IMR-90 (cell line): ENCODE measurements at regions not wholly inside any gene's neighbourhood (a gene's known extent, or its start where the extent isn't known, plus 50 kb on each side); places are given as distances from the start of the nearest gene placed in this dataset.

Experiments used
- ATAC-seq: fragments of 200-7000 bp; cut with Tn5 transposase; 2 replicates; pipeline ENCODE4 v1.9.1; 2020; ENCODE audit warnings: low read depth, mild to moderate bottlenecking, moderate library complexity
- BruUV-seq: library from RNA; stranded (reverse); fragments of 400-500 nt; replicated peaks from 2 replicates; lab custom pipeline; 2021; lab: Mats Ljungman, UMichigan
- CTCF ChIA-PET: fragments of 300-600 bp; formaldehyde crosslinking; extraction: SDS; loops from one replicate; lab custom pipeline; 2021; ENCODE audit warnings: antibody characterized with exemption; lab: Yijun Ruan, JAX
- POLR2A ChIA-PET: fragments of 300-600 bp; sonication (Branson Sonifier 250); formaldehyde crosslinking; loops from one replicate; lab custom pipeline; 2022; ENCODE audit warnings: antibody characterized with exemption; ENCODE audit not compliant: unreplicated experiment; lab: Charles Lee
- DNase-seq: peaks from one replicate; pipeline ENCODE4 v3.0.0; 2013
- H2AFZ ChIP-seq: replicated peaks from 2 replicates; pipeline ENCODE3; 2013; ENCODE audit warnings: low read length, mild to moderate bottlenecking; ENCODE audit not compliant: poor library complexity
- H2AK5ac ChIP-seq: 2 replicates; pipeline ENCODE4 v1.6.1; 2013; ENCODE audit warnings: low read depth, low read length, inconsistent platforms
- H2AK9ac ChIP-seq: replicated peaks from 2 replicates; pipeline ENCODE3; 2013; ENCODE audit warnings: mild to moderate bottlenecking, low read depth, low read length, moderate library complexity; ENCODE audit not compliant: poor library complexity
- H2BK120ac ChIP-seq: 2 replicates; pipeline ENCODE4 v1.6.1; 2013; ENCODE audit warnings: low read depth, low read length, inconsistent platforms
- H2BK15ac ChIP-seq: 3 replicates; pipeline ENCODE4 v1.6.1; 2013; ENCODE audit warnings: low read depth, low read length, inconsistent platforms
- H2BK20ac ChIP-seq: 2 replicates; pipeline ENCODE4 v1.6.1; 2013; ENCODE audit warnings: low read depth, mild to moderate bottlenecking, inconsistent platforms, low read length, moderate library complexity
- H2BK5ac ChIP-seq: 2 replicates; pipeline ENCODE4 v1.6.1; 2013; ENCODE audit warnings: mild to moderate bottlenecking, low read depth, low read length, inconsistent platforms; ENCODE audit not compliant: poor library complexity, severe bottlenecking
- H3K14ac ChIP-seq: replicated peaks from 2 replicates; pipeline ENCODE4 v1.6.1; 2013; ENCODE audit warnings: low read depth, low read length, inconsistent platforms
- H3K18ac ChIP-seq: 2 replicates; pipeline ENCODE4 v1.6.1; 2013; ENCODE audit warnings: low read depth, low read length, control low read depth
- H3K23ac ChIP-seq: 2 replicates; pipeline ENCODE4 v1.6.1; 2013; ENCODE audit warnings: low read depth, low read length, inconsistent platforms
- H3K27ac ChIP-seq: 2 replicates; pipeline ENCODE4 v1.5.1; 2013; ENCODE audit warnings: mild to moderate bottlenecking, control low read depth, low read length; ENCODE audit not compliant: insufficient read depth
- H3K27me3 ChIP-seq: 2 replicates; pipeline ENCODE4 v1.6.1; 2013; ENCODE audit warnings: low read length; ENCODE audit not compliant: control insufficient read depth, insufficient read depth
- H3K36me3 ChIP-seq: 2 replicates; pipeline ENCODE4 v1.6.1; 2013; ENCODE audit warnings: low read length, mixed read lengths; ENCODE audit not compliant: control insufficient read depth, insufficient read depth
- H3K4ac ChIP-seq: 2 replicates; pipeline ENCODE4 v1.6.1; 2013; ENCODE audit warnings: low read depth, low read length, inconsistent platforms
- H3K4me1 ChIP-seq: 2 replicates; pipeline ENCODE4 v1.6.1; 2013; ENCODE audit warnings: low read length, mixed read lengths; ENCODE audit not compliant: control insufficient read depth, insufficient read depth
- H3K4me2 ChIP-seq: 2 replicates; pipeline ENCODE4 v1.6.1; 2013; ENCODE audit warnings: low read depth, mild to moderate bottlenecking, control low read depth, low read length, moderate library complexity
- H3K4me3 ChIP-seq: 2 replicates; pipeline ENCODE4 v1.5.1; 2013; ENCODE audit warnings: low read depth, mild to moderate bottlenecking, control low read depth, low read length, moderate library complexity; ENCODE audit not compliant: insufficient read depth
- H3K56ac ChIP-seq: 2 replicates; pipeline ENCODE4 v1.6.1; 2013; ENCODE audit warnings: low read length, inconsistent platforms; ENCODE audit not compliant: insufficient read depth; ENCODE audit errors: extremely low read depth
- H3K79me1 ChIP-seq, 2 experiments: 2 replicates each; pipeline ENCODE4 v1.6.1; 2013; ENCODE audit warnings: low read length in 2 of 2, inconsistent platforms in 1 of 2, low read depth in 1 of 2
- H3K9ac ChIP-seq: 2 replicates; pipeline ENCODE4 v1.6.1; 2013; ENCODE audit warnings: low read depth, low read length, control low read depth
- H3K9me1 ChIP-seq: 2 replicates; pipeline ENCODE4 v1.6.1; 2013; ENCODE audit warnings: low read length, inconsistent platforms; ENCODE audit not compliant: insufficient read depth
- H3K9me3 ChIP-seq: 2 replicates; pipeline ENCODE4 v1.6.1; 2013; ENCODE audit warnings: low read length; ENCODE audit not compliant: control insufficient read depth, insufficient read depth
- H4K20me1 ChIP-seq: 2 replicates; pipeline ENCODE4 v1.6.1; 2013; ENCODE audit warnings: low read length, inconsistent platforms; ENCODE audit not compliant: insufficient read depth
- H4K5ac ChIP-seq: 2 replicates; pipeline ENCODE4 v1.6.1; 2013; ENCODE audit warnings: mild to moderate bottlenecking, low read depth, low read length, control low read depth
- H4K8ac ChIP-seq, 2 experiments: 2 replicates each; pipeline ENCODE4 v1.6.1; 2013; ENCODE audit warnings: low read depth in 2 of 2, low read length in 2 of 2, control low read depth in 1 of 2, inconsistent platforms in 1 of 2
- H4K91ac ChIP-seq: 2 replicates; pipeline ENCODE4 v1.6.1; 2013; ENCODE audit warnings: low read depth, low read length, inconsistent platforms; ENCODE audit not compliant: insufficient read depth
- BHLHE40 ChIP-seq: fragments of 150-350 bp; IDR thresholded peaks from 2 replicates; pipeline ENCODE4 v1.6.1; 2016; ENCODE audit warnings: mild to moderate bottlenecking, low read depth, low read length
- CEBPB ChIP-seq: IDR thresholded peaks from 2 replicates; pipeline ENCODE4 v1.6.1; 2012; ENCODE audit warnings: low read depth, low read length, improper control_type of control experiment
- CHD1 ChIP-seq: IDR thresholded peaks from 2 replicates; pipeline ENCODE4 v1.6.1; 2012; ENCODE audit warnings: low read depth, low read length, improper control_type of control experiment
- CTCF ChIP-seq: conservative IDR thresholded peaks from 2 replicates; pipeline ENCODE4 v1.5.1; 2012; ENCODE audit warnings: mild to moderate bottlenecking, low read depth, low read length, improper control_type of control experiment
- ELK1 ChIP-seq: fragments of 150-350 bp; IDR thresholded peaks from 2 replicates; pipeline ENCODE4 v1.6.1; 2016; ENCODE audit warnings: low read depth, mild to moderate bottlenecking, low read length, moderate library complexity, borderline replicate concordance
- FOS ChIP-seq: fragments of 150-350 bp; IDR thresholded peaks from 2 replicates; pipeline ENCODE4 v1.6.1; 2016; ENCODE audit warnings: low read depth, low read length
- MAFK ChIP-seq: IDR thresholded peaks from 2 replicates; pipeline ENCODE4 v1.6.1; 2012; ENCODE audit warnings: low read depth, low read length, improper control_type of control experiment
- MAZ ChIP-seq: IDR thresholded peaks from 2 replicates; pipeline ENCODE4 v1.6.1; 2012; ENCODE audit warnings: low read depth, mild to moderate bottlenecking, low read length, improper control_type of control experiment, moderate library complexity, borderline replicate concordance
- MXI1 ChIP-seq: IDR thresholded peaks from 2 replicates; pipeline ENCODE4 v1.6.1; 2012; ENCODE audit warnings: low read depth, mild to moderate bottlenecking, low read length, moderate library complexity, borderline replicate concordance
- NFE2L2 ChIP-seq: fragments of 150-350 bp; IDR thresholded peaks from 2 replicates; pipeline ENCODE4 v1.6.1; 2016; ENCODE audit warnings: low read depth, mild to moderate bottlenecking, low read length
- POLR2A ChIP-seq: IDR thresholded peaks from 2 replicates; pipeline ENCODE4 v1.6.1; 2012; ENCODE audit warnings: mild to moderate bottlenecking, low read depth, low read length
- RAD21 ChIP-seq: IDR thresholded peaks from 2 replicates; pipeline ENCODE4 v1.6.1; 2012; ENCODE audit warnings: low read length, improper control_type of control experiment
- RCOR1 ChIP-seq: IDR thresholded peaks from 2 replicates; pipeline ENCODE4 v1.6.1; 2012; ENCODE audit warnings: mild to moderate bottlenecking, low read length, improper control_type of control experiment; ENCODE audit not compliant: insufficient replicate concordance
- RFX5 ChIP-seq: IDR thresholded peaks from 2 replicates; pipeline ENCODE4 v1.8.0; 2012; ENCODE audit warnings: low read depth, mild to moderate bottlenecking, low read length, moderate library complexity
- SMC3 ChIP-seq: fragments of 150-350 bp; IDR thresholded peaks from 2 replicates; pipeline ENCODE4 v1.6.1; 2016; ENCODE audit warnings: low read depth, mild to moderate bottlenecking, antibody characterized with exemption, low read length, moderate library complexity
- USF2 ChIP-seq: fragments of 150-350 bp; IDR thresholded peaks from 2 replicates; pipeline ENCODE4 v1.6.1; 2017; ENCODE audit warnings: mild to moderate bottlenecking, antibody characterized with exemption, low read length, low read depth
- WGBS, 2 experiments: methylation state at CpG; one replicate each; pipeline versions ENCODE4 v1.1.5 to v1.1.7; 2013; ENCODE audit warnings: missing lambda C conversion rate in 2 of 2; ENCODE audit not compliant: insufficient read length in 1 of 2; ENCODE audit errors: extremely low coverage in 2 of 2; 5-methylcytosine and 5-hydroxymethylcytosine counted together
- dilution Hi-C: fragments of 300-500 bp; cut with HindIII; formaldehyde crosslinking; loops from one replicate; pipeline ENCODE4 v1.14.3; 2018; ENCODE audit warnings: low sequenced_read_pairs; ENCODE audit not compliant: unreplicated experiment
- in situ Hi-C: fragments of 300-500 bp; cut with MboI; formaldehyde crosslinking; loops from 3 replicates; pipeline ENCODE4 v1.14.3; 2019; ENCODE audit warnings: low sequenced_read_pairs, inconsistent platforms, mixed read lengths
- intact Hi-C: fragments of 100-400 bp; cut with micrococcal nuclease; formaldehyde crosslinking; loops from 2 replicates; pipeline ENCODE4 v1.10.0; 2022

- Histone ChIP-seq H3K4me3 (no peak overlapping the region), H3K4ac (no peak overlapping the region), H4K8ac (no peak overlapping the region), H3K27ac (no peak overlapping the region), H4K5ac (no peak overlapping the region), H3K9ac (no peak overlapping the region), H3K18ac (no peak overlapping the region), H3K14ac (no peak overlapping the region), H3K4me1 (peaks cover 2% of the 10 kb centered on the region), H2AK9ac (no peak overlapping the region), H4K91ac (no peak overlapping the region), H3K23ac (no peak overlapping the region), H3K4me2 (no peak overlapping the region), H2BK15ac (no peak overlapping the region), H3K56ac (no peak overlapping the region), H2BK20ac (no peak overlapping the region), H2AK5ac (no peak overlapping the region), H3K36me3 (no peaks in the 10 kb centered on the region), H3K9me1 (no peaks in the 10 kb centered on the region), H4K20me1 (no peaks in the 10 kb centered on the region), H2BK120ac (no peak overlapping the region), H3K27me3 (no peaks in the 10 kb centered on the region; the same call in none of the 2 replicates), H3K9me3 (no peaks in the 10 kb centered on the region), H3K79me1 (no peaks in the 10 kb centered on the region), H2AFZ (no peak overlapping the region), H2BK5ac (no peak overlapping the region)
- no peak for ATAC-seq
- ChIA-PET POLR2A (no interaction called here), CTCF (interaction anchor here (0.8 kb wide), 1 partner anchor 13 kb away, joined by 3 read pairs; no protein-coding TSS in a partner anchor)
- no peak for TF ChIP-seq RAD21
- no peak for TF ChIP-seq CEBPB
- no peak for TF ChIP-seq MXI1
- no peak for TF ChIP-seq RFX5
- no peak for TF ChIP-seq ELK1
- TF ChIP-seq MAZ: no peak
- no peak for TF ChIP-seq NFE2L2
- no peak for TF ChIP-seq BHLHE40
- no peak for TF ChIP-seq USF2
- TF ChIP-seq SMC3: no peak
- no peak for TF ChIP-seq CHD1
- no peak for TF ChIP-seq CTCF
- TF ChIP-seq MAFK: no peak
- no peak for TF ChIP-seq RCOR1
- no peak for TF ChIP-seq FOS
- no peak for TF ChIP-seq POLR2A
- in situ Hi-C loops (no loop called here), dilution Hi-C loops (no loop called here), intact Hi-C loops (loop anchor here (5.0 kb wide), 1 partner anchor 53 kb away; no protein-coding TSS in a partner anchor)
- no TSS peak for BruUV-seq
- no peak for DNase-seq
- WGBS, 2 experiments: 39% methylated on average over 3 of the region's 5 CpGs; no CpG with 5 or more reads in 1 of the 2 experiments
These were observed 107.6 kb downstream of the GOSR1 start for GRCh38 chr17:30584810-30585209.
